Astrocyte (in vitro differentiated cells and primary cell): ENCODE measurements at regions not wholly inside any gene's neighbourhood (a gene's known extent, or its start where the extent isn't known, plus 50 kb on each side); places are given as distances from the start of the nearest gene placed in this dataset.

Experiments used
- DNase-seq: peaks from one replicate; pipeline ENCODE4 v3.0.0-alpha.2; 2010; ENCODE audit warnings: low read depth
- FAIRE-seq: peaks from 2 replicates; lab custom pipeline; 2011; peaks lifted over from hg19 to GRCh38; lab: Jason Lieb, UNC
- H2AFZ ChIP-seq: 2 replicates; pipeline ENCODE4 v1.6.0; 2012; ENCODE audit warnings: low read depth, low read length, inconsistent platforms
- H3K27ac ChIP-seq: 2 replicates; pipeline ENCODE4 v1.5.1; 2011; ENCODE audit warnings: low read depth, low read length, inconsistent platforms
- H3K27me3 ChIP-seq: 2 replicates; pipeline ENCODE4 v1.6.0; 2011; ENCODE audit warnings: low read length, inconsistent platforms; ENCODE audit not compliant: insufficient read depth
- H3K36me3 ChIP-seq: 2 replicates; pipeline ENCODE4 v1.5.1; 2011; ENCODE audit warnings: low read length, inconsistent platforms; ENCODE audit not compliant: insufficient read depth
- H3K4me1 ChIP-seq: 2 replicates; pipeline ENCODE4 v1.5.1; 2011; ENCODE audit warnings: low read length, inconsistent platforms; ENCODE audit not compliant: insufficient read depth
- H3K4me2 ChIP-seq: 2 replicates; pipeline ENCODE4 v1.6.0; 2012; ENCODE audit warnings: low read length, inconsistent platforms
- H3K4me3 ChIP-seq: 2 replicates; pipeline ENCODE4 v1.5.1; 2011; ENCODE audit warnings: low read depth, mild to moderate bottlenecking, low read length, inconsistent platforms; ENCODE audit not compliant: insufficient read depth
- H3K79me2 ChIP-seq: 2 replicates; pipeline ENCODE4 v1.6.0; 2012; ENCODE audit warnings: mild to moderate bottlenecking, low read length, inconsistent platforms; ENCODE audit not compliant: insufficient read depth
- H3K9ac ChIP-seq: 2 replicates; pipeline ENCODE4 v1.6.0; 2012; ENCODE audit warnings: mild to moderate bottlenecking, low read length, inconsistent platforms
- H3K9me3 ChIP-seq: 2 replicates; pipeline ENCODE4 v1.5.1; 2012; ENCODE audit warnings: low read depth, mild to moderate bottlenecking, low read length, inconsistent platforms; ENCODE audit not compliant: insufficient read depth
- H4K20me1 ChIP-seq: 2 replicates; pipeline ENCODE4 v1.6.0; 2012; ENCODE audit warnings: low read length, inconsistent platforms; ENCODE audit not compliant: insufficient read depth
- H3K27ac Mint-ChIP-seq: one replicate; pipeline ENCODE4 v1.8.0; 2021; ENCODE audit warnings: mild to moderate bottlenecking, mixed read lengths; ENCODE audit not compliant: unreplicated experiment
- H3K27me3 Mint-ChIP-seq: one replicate; pipeline ENCODE4 v1.8.0; 2021; ENCODE audit warnings: low read depth, mixed read lengths; ENCODE audit not compliant: unreplicated experiment
- H3K36me3 Mint-ChIP-seq: one replicate; pipeline ENCODE4 v1.8.0; 2021; ENCODE audit warnings: low read depth, mixed read lengths; ENCODE audit not compliant: unreplicated experiment
- H3K4me1 Mint-ChIP-seq: one replicate; pipeline ENCODE4 v1.8.0; 2021; ENCODE audit warnings: low read depth, mixed read lengths; ENCODE audit not compliant: unreplicated experiment
- H3K4me3 Mint-ChIP-seq: one replicate; pipeline ENCODE4 v1.8.0; 2021; ENCODE audit warnings: mild to moderate bottlenecking, moderate library complexity, mixed read lengths; ENCODE audit not compliant: unreplicated experiment
- H3K9me3 Mint-ChIP-seq: one replicate; pipeline ENCODE4 v1.8.0; 2021; ENCODE audit warnings: mild to moderate bottlenecking, mixed read lengths; ENCODE audit not compliant: unreplicated experiment
- CTCF ChIP-seq: IDR thresholded peaks from 2 replicates; pipeline ENCODE4 v1.5.1; 2011; ENCODE audit warnings: low read depth, mild to moderate bottlenecking, inconsistent platforms, low read length, moderate library complexity; ENCODE audit not compliant: insufficient read depth
- EZH2 ChIP-seq: IDR thresholded peaks from 2 replicates; pipeline ENCODE4 v1.6.1; 2012; ENCODE audit warnings: mild to moderate bottlenecking, low read length, inconsistent platforms; ENCODE audit not compliant: insufficient read depth

- Mint-ChIP-seq H3K27ac (no peak overlapping the region), H3K9me3 (no peaks in the 10 kb centered on the region), H3K4me1 (peaks cover 6% of the 10 kb centered on the region), H3K4me3 (no peak overlapping the region), H3K36me3 (no peaks in the 10 kb centered on the region), H3K27me3 (peaks cover 49% of the 10 kb centered on the region)
- DNase-seq (no peak), FAIRE-seq (no peak)
- no peak overlapping the region for H3K4me2 ChIP-seq
- no peaks in the 10 kb centered on the region for H3K27me3 ChIP-seq
- TF ChIP-seq CTCF: no peak
- no peak for TF ChIP-seq EZH2
- H3K27ac ChIP-seq: no peak overlapping the region
- no peak overlapping the region for H3K4me3 ChIP-seq
- peaks cover 7% of the 10 kb centered on the region for H3K9me3 ChIP-seq
- no peaks in the 10 kb centered on the region for H3K79me2 ChIP-seq
- no peaks in the 10 kb centered on the region for H3K4me1 ChIP-seq
- no peak overlapping the region for H3K9ac ChIP-seq
- no peak overlapping the region for H2AFZ ChIP-seq
- H3K36me3 ChIP-seq: no peaks in the 10 kb centered on the region
- H4K20me1 ChIP-seq: no peaks in the 10 kb centered on the region
These were observed 292.0 kb downstream of the BRD1 start for GRCh38 chr22:49535527-49536125.

- peaks cover 7% of the 10 kb centered on the region for H3K9me3 ChIP-seq
- H4K20me1 ChIP-seq: no peaks in the 10 kb centered on the region
- Mint-ChIP-seq H3K9me3 (no peaks in the 10 kb centered on the region), H3K27me3 (peaks cover 53% of the 10 kb centered on the region), H3K27ac (no peak overlapping the region), H3K4me3 (no peak overlapping the region), H3K4me1 (peaks cover 6% of the 10 kb centered on the region), H3K36me3 (no peaks in the 10 kb centered on the region)
- no peak for FAIRE-seq
- TF ChIP-seq CTCF (no peak), EZH2 (no peak)
- no peak overlapping the region for H3K4me3 ChIP-seq
- no peaks in the 10 kb centered on the region for H3K36me3 ChIP-seq
- no peak overlapping the region for H3K9ac ChIP-seq
- no peaks in the 10 kb centered on the region for H3K4me1 ChIP-seq
- no peak for DNase-seq
- no peak overlapping the region for H3K4me2 ChIP-seq
- no peak overlapping the region for H2AFZ ChIP-seq
- no peaks in the 10 kb centered on the region for H3K79me2 ChIP-seq
- no peak overlapping the region for H3K27ac ChIP-seq
- no peaks in the 10 kb centered on the region for H3K27me3 ChIP-seq
These were observed 292.5 kb downstream of the BRD1 start for GRCh38 chr22:49535126-49535525.

- Mint-ChIP-seq H3K27me3 (peaks cover 51% of the 10 kb centered on the region), H3K9me3 (peaks cover 1% of the 10 kb centered on the region), H3K27ac (no peak overlapping the region), H3K4me3 (no peak overlapping the region), H3K4me1 (peaks cover 6% of the 10 kb centered on the region), H3K36me3 (no peaks in the 10 kb centered on the region)
- no peak for DNase-seq
- H3K4me2 ChIP-seq: no peak overlapping the region
- no peak overlapping the region for H3K4me3 ChIP-seq
- no peak overlapping the region for H3K27ac ChIP-seq
- FAIRE-seq: no peak
- H3K79me2 ChIP-seq: no peaks in the 10 kb centered on the region
- no peak overlapping the region for H3K9ac ChIP-seq
- no peak for TF ChIP-seq CTCF
- no peak for TF ChIP-seq EZH2
- peaks cover 9% of the 10 kb centered on the region for H3K9me3 ChIP-seq
- no peaks in the 10 kb centered on the region for H3K36me3 ChIP-seq
- H3K27me3 ChIP-seq: no peaks in the 10 kb centered on the region
- H3K4me1 ChIP-seq: no peaks in the 10 kb centered on the region
- H2AFZ ChIP-seq: no peak overlapping the region
- H4K20me1 ChIP-seq: no peaks in the 10 kb centered on the region
These were observed 293.3 kb downstream of the BRD1 start for GRCh38 chr22:49534386-49534785.
